ENCODE measurements at regions not wholly inside any gene's neighbourhood (a gene's known extent, or its start where the extent isn't known, plus 50 kb on each side); places are given as distances from the start of the nearest gene placed in this dataset.

- no peak for DNase-seq
Observed at GRCh38 chr11:122268601-122269130, 152.7 kb upstream of the BLID start.

- no peak for DNase-seq
Observed at GRCh38 chr11:122267602-122268001, 151.6 kb upstream of the BLID start.

GRCh38 chr11:122265981-122266380 lies 150.0 kb upstream of the BLID start:
- no peak for DNase-seq

DNA sequence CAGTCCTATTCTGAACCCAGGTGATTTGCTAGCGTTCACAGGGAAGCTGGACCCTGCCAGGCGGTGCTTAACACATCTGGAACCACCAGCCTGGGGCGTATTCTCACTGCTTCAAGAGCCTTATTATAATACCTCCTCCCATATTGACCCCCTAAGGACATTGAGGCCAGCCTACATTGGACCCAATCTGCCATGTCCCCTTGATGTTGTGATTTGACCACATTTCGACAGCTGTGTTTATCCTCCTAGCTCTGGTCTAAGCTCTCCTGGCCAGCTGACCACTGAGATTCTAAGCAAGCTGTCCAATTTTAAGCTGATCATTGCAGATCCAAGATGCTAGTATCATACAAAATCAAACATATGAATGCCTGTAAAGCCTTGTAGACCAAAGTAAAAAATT lies 148.1 kb upstream of the BLID start:
- no peak for DNase-seq

- DNase-seq = no peak
Observed at GRCh38 chr11:122261546-122261945, 145.5 kb upstream of the BLID start.

GRCh38 chr11:122259195-122259821 lies 143.3 kb upstream of the BLID start:
- no peak for DNase-seq

- DNase-seq = no peak
Observed at GRCh38 chr11:122258446-122259194, 142.6 kb upstream of the BLID start.

- no peak for DNase-seq
Observed at GRCh38 chr11:122253589-122254231, 137.7 kb upstream of the BLID start.

- DNase-seq = no peak
Observed at GRCh38 chr11:122248939-122249338, 132.9 kb upstream of the BLID start.

GRCh38 chr11:122248131-122248530 lies 132.1 kb upstream of the BLID start:
- no peak for DNase-seq

GRCh38 chr11:122246874-122247273 lies 130.9 kb upstream of the BLID start:
- no peak for DNase-seq

DNA sequence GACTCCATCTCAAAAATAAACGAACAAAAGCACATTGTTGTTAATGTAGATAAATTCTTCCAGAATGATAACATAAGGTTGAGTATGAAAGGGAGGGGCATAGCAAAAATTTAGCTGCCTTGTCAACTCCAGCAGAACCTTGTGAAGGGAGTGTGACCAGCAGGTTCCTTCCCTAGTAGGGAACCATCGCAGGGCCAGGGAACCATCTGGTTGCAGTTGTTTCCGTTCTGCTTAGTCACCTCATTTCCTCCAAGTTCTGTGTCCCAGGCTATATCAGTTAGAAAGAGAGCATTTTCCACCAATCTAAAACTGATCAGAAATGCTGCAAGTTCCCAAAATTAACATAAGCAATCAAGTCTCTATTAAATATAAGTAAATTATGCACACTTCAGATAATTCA lies 126.7 kb upstream of the BLID start:
- DNase-seq = no peak

GRCh38 chr11:122241566-122241965 lies 125.6 kb upstream of the BLID start:
- no peak for DNase-seq

DNA sequence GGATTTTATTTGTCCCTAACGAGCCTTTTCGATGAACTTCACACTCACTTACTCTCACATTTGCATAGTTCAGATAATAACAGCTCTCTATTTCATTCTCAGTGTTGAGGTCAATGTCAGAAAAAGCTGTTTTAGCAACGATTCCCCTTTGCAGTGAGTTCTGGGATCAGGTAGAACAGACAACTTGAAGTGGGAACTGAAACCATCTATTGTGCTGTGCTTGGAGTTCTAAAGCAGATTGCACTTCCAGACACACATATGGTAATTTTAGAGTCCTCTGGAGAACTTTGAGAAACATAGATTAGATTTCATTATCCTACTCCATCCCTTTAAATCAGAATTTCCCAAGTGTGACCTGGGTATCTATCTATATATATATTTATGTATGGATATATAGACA lies 124.6 kb upstream of the BLID start:
- no peak for DNase-seq

- no peak for DNase-seq
Observed at GRCh38 chr11:122235615-122236014, 119.6 kb upstream of the BLID start.

DNA sequence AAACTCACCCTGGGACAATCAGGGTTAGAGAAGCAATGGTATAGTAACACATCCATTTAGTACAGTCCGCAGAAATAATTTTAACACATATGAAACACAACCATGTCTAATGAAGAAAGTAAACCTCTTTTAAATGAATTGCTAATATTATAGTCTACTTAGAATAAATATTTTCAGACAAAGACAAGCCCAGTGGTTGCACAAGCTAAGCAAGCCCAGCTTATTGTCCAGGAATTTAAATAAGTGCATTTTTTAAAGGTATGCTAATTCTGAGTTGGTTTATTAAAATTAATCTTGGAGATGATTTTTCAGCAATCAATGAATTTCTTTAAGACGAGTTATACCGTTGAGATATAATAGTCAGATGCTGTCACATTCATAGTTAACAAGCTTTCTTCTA lies 118.8 kb upstream of the BLID start:
- DNase-seq = no peak

GRCh38 chr11:122234257-122234656 lies 118.2 kb upstream of the BLID start:
- DNase-seq = no peak

DNA sequence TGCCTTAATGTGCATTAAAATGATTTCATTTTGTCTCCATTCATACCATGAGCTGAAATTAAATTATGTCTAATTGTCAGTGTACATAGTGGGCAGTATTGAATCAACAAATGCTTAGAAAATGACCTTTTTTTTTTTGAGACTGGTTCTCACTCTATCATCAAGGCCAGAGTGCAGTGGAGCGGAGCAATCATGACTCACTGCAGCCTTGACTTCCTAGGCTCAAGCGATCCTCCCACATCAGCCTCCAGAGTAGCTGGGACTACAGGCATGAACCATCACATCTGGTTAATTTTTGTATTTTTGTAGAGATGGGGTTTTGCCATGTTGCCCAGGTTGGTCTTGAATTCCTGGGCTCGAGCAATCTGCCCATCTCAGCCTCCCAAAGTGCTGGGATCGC lies 117.0 kb upstream of the BLID start:
- DNase-seq = no peak

- DNase-seq = no peak
Observed at GRCh38 chr11:122230385-122230755, 114.4 kb upstream of the BLID start.

- DNase-seq = no peak
Observed at GRCh38 chr11:122229481-122230384, 113.7 kb upstream of the BLID start.

GRCh38 chr11:122229078-122229477 lies 113.1 kb upstream of the BLID start:
- DNase-seq = no peak

DNA sequence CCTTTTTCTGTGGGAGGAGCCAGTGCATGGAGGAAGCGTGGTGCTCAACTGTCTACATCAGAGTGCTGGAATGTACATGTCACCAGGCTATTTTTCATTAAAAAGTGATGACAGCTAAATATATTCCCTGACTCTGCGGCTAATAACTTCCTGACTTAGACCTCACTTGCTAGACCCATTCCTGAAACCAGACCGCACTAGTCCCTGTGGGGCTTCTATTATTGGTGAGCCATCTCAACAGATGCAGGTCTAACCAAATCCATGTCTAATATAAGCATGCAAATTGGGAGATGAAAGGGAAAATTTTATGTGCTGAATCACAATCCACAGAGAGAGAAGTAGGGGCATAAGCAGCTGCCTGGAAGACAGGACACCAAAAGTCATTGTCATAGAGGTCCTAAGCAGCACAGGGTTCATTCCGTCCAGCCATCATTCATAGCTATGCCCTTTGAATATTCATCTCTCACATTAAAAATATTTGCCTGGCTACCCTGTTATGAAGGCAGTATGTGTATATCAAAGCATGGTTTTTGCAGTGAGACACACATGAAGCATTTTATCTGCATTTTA lies 110.9 kb upstream of the BLID start:
- no peak for DNase-seq

DNA sequence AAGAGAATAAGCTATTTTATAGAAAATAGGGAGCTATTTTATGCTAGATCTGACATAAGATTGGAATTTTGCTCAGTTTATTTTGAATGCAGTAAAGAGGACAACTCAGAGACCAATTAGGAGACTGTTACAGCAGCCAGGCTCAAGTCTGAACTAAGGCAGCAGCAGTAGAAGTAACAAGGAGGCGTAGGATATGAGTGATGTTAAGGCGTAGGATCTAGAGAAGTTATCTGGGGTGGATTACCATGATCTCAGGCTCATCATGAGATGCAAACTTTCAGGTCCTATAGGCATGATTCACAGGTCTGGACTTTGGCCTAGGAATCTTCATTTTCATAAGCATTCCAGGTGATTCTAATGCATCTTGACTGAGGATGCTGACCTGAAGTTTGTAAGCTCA lies 108.9 kb upstream of the BLID start:
- no peak for DNase-seq

Data from CD4-positive, alpha-beta T cell treated with Interleukin-10 for 1 hour (primary cell).